Glutamatergic neuron (in vitro differentiated cells): ENCODE measurements at regions not wholly inside any gene's neighbourhood (a gene's known extent, or its start where the extent isn't known, plus 50 kb on each side); places are given as distances from the start of the nearest gene placed in this dataset.

Experiments
- DNase-seq: peaks from one replicate; pipeline ENCODE4 v3.0.0; 2022
- H3K27ac Mint-ChIP-seq: one replicate; pipeline ENCODE4 v1.8.0; 2020; ENCODE audit warnings: mild to moderate bottlenecking, mixed read lengths, inconsistent platforms; ENCODE audit not compliant: unreplicated experiment
- H3K27me3 Mint-ChIP-seq: one replicate; pipeline ENCODE4 v1.8.0; 2020; ENCODE audit warnings: mild to moderate bottlenecking, moderate library complexity, mixed read lengths, inconsistent platforms; ENCODE audit not compliant: unreplicated experiment
- H3K36me3 Mint-ChIP-seq: one replicate; pipeline ENCODE4 v1.8.0; 2020; ENCODE audit warnings: mild to moderate bottlenecking, mixed read lengths, inconsistent platforms; ENCODE audit not compliant: unreplicated experiment
- H3K4me1 Mint-ChIP-seq: one replicate; pipeline ENCODE4 v1.8.0; 2020; ENCODE audit warnings: mild to moderate bottlenecking, low read depth, mixed read lengths, inconsistent platforms; ENCODE audit not compliant: unreplicated experiment
- H3K4me3 Mint-ChIP-seq: one replicate; pipeline ENCODE4 v1.8.0; 2020; ENCODE audit warnings: mild to moderate bottlenecking, mixed read lengths, inconsistent platforms; ENCODE audit not compliant: unreplicated experiment
- H3K9me3 Mint-ChIP-seq: one replicate; pipeline ENCODE4 v1.8.0; 2020; ENCODE audit warnings: mild to moderate bottlenecking, moderate library complexity, mixed read lengths, inconsistent platforms; ENCODE audit not compliant: unreplicated experiment
- TF ChIP-seq, protein P1 (sequence below): fragments of 200-600 bp; sonication (generic); IDR thresholded peaks from one replicate; pipeline ENCODE4 v1.5.0; 2021; ENCODE audit not compliant: partially characterized antibody, unreplicated experiment

- Mint-ChIP-seq H3K4me3 (no peak overlapping the region), H3K36me3 (no peaks in the 10 kb centered on the region), H3K9me3 (no peaks in the 10 kb centered on the region), H3K27ac (no peak overlapping the region), H3K4me1 (no peaks in the 10 kb centered on the region), H3K27me3 (peaks cover 2% of the 10 kb centered on the region)
- TF ChIP-seq, protein P1, sequence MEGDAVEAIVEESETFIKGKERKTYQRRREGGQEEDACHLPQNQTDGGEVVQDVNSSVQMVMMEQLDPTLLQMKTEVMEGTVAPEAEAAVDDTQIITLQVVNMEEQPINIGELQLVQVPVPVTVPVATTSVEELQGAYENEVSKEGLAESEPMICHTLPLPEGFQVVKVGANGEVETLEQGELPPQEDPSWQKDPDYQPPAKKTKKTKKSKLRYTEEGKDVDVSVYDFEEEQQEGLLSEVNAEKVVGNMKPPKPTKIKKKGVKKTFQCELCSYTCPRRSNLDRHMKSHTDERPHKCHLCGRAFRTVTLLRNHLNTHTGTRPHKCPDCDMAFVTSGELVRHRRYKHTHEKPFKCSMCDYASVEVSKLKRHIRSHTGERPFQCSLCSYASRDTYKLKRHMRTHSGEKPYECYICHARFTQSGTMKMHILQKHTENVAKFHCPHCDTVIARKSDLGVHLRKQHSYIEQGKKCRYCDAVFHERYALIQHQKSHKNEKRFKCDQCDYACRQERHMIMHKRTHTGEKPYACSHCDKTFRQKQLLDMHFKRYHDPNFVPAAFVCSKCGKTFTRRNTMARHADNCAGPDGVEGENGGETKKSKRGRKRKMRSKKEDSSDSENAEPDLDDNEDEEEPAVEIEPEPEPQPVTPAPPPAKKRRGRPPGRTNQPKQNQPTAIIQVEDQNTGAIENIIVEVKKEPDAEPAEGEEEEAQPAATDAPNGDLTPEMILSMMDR = no peak
- DNase-seq = no peak
These were observed 241.7 kb upstream of the DOK6 start for GRCh38 chr18:69158944-69159343.

DNA sequence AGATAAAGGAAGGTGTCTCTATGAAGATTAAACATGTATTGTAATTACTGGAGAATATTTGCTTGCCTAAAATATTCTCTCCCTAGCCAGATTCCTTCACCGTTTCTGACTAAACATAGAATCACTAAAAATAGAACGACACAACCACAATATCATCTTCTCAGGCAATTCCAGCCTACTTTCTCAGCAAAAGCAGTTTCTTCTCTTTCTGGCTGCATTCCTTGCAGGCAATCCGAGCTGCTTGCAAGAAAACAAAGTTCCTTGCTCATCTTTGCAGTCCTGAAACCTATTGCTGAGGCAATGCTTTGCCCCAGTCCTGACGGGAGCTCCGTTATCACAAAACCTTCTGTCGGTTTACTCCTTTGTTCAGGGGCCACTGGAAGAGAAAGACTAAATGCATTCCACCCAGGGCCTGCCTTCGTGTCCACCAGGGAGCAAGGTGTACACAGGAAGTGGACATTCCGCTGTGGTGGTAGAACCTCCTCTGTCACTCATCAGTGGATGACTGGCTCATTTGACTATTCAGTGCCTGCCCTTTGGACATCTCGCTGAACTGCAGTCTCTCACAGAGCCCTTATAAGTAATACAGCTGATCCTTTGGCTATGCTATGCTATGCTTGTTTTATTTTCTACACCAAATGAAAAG lies 239.2 kb upstream of the DOK6 start:
- H3K4me3 Mint-ChIP-seq = no peak overlapping the region
- TF ChIP-seq, protein P1 = no peak
- H3K36me3 Mint-ChIP-seq = no peaks in the 10 kb centered on the region
- H3K27me3 Mint-ChIP-seq = peaks cover 2% of the 10 kb centered on the region
- H3K4me1 Mint-ChIP-seq = peaks cover 4% of the 10 kb centered on the region
- H3K9me3 Mint-ChIP-seq = no peaks in the 10 kb centered on the region
- no peak for DNase-seq
- no peak overlapping the region for H3K27ac Mint-ChIP-seq

- DNase-seq = no peak
- TF ChIP-seq, protein P1 = no peak
- Mint-ChIP-seq H3K27ac (no peak overlapping the region), H3K4me3 (no peak overlapping the region), H3K9me3 (no peaks in the 10 kb centered on the region), H3K36me3 (no peaks in the 10 kb centered on the region), H3K27me3 (peaks cover 2% of the 10 kb centered on the region), H3K4me1 (peaks cover 4% of the 10 kb centered on the region)
These were observed 238.0 kb upstream of the DOK6 start for GRCh38 chr18:69162649-69163048.

DNA sequence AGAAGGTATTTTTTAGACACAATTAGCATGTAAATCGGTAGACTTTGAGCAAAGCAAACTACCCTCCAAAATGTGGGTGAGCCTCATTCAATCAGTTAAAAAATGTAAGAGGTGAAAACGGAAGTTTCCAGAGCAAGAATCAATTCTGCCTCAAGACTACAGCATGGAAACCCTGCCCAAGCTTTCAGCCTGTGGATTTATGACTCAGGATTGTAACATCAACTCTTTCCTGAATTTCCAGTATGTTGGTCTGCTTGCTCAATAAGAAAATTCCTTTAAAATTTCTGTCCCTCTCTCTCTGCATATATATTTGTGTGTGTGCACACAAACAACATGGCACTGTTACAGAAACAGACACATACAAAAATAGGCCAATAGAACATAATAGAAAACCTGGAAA lies 228.6 kb upstream of the DOK6 start:
- H3K36me3 Mint-ChIP-seq = no peaks in the 10 kb centered on the region
- no peak for DNase-seq
- TF ChIP-seq, protein P1 = no peak
- no peaks in the 10 kb centered on the region for H3K4me1 Mint-ChIP-seq
- no peak overlapping the region for H3K27ac Mint-ChIP-seq
- H3K9me3 Mint-ChIP-seq = peaks cover 1% of the 10 kb centered on the region
- H3K27me3 Mint-ChIP-seq = no peaks in the 10 kb centered on the region
- no peak overlapping the region for H3K4me3 Mint-ChIP-seq

DNA sequence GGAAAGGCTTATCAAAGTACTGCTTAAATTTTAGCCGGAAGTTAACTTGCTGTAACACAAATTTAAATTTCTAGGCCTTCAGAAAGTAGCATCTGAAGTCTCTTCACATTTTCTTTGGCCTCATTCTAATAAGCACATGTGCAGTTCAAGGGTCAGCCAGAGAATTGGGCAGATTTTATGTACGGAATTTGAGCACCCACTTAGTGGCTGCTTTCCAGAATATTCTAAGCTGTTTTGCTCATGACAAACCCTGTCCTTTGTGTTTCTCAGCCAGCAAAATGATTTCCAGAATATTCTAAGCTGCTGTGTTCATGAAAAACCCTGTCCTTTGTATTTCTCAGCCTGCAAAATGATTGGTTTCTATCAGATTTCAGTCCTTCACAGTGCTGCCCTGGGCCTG lies 225.0 kb upstream of the DOK6 start:
- Mint-ChIP-seq H3K4me1 (no peaks in the 10 kb centered on the region), H3K27ac (no peak overlapping the region), H3K27me3 (no peaks in the 10 kb centered on the region), H3K36me3 (no peaks in the 10 kb centered on the region), H3K4me3 (no peak overlapping the region), H3K9me3 (peaks cover 1% of the 10 kb centered on the region)
- no peak for DNase-seq
- TF ChIP-seq, protein P1 = no peak
